Panc1 (cell line): ENCODE measurements at regions not wholly inside any gene's neighbourhood (a gene's known extent, or its start where the extent isn't known, plus 50 kb on each side); places are given as distances from the start of the nearest gene placed in this dataset.

Source experiments
- ATAC-seq: fragments of 200-7000 bp; cut with Tn5 transposase; 2 replicates; pipeline ENCODE4 v1.9.1; 2020; ENCODE audit warnings: mild to moderate bottlenecking, moderate library complexity
- BruUV-seq: library from RNA; stranded (reverse); fragments of 400-500 nt; replicated peaks from 2 replicates; lab custom pipeline; 2021; lab: Mats Ljungman, UMichigan
- CTCF ChIA-PET: fragments of 300-600 bp; sonication (Branson Sonifier 250); formaldehyde crosslinking; loops from one replicate; lab custom pipeline; 2022; ENCODE audit warnings: antibody characterized with exemption; lab: Charles Lee
- POLR2A ChIA-PET: fragments of 300-600 bp; sonication (Branson Sonifier 250); formaldehyde crosslinking; loops from one replicate; lab custom pipeline; 2022; ENCODE audit warnings: antibody characterized with exemption; lab: Charles Lee
- DNase-seq: peaks from one replicate; pipeline ENCODE4 v3.0.0-alpha.2; 2010; ENCODE audit warnings: low read depth, low spot score
- H3K27ac ChIP-seq: 2 replicates; pipeline ENCODE4 v1.5.1; 2011; ENCODE audit warnings: mild to moderate bottlenecking, low read length, inconsistent platforms
- H3K27me3 ChIP-seq: fragments of 200-500 bp; sonication (Bioruptor generic); 2 replicates; pipeline ENCODE4 v1.6.0; 2014; ENCODE audit warnings: low read length, inconsistent platforms; ENCODE audit not compliant: control insufficient read depth, insufficient read depth
- H3K36me3 ChIP-seq: fragments of 200-500 bp; sonication (Bioruptor generic); 2 replicates; pipeline ENCODE4 v1.5.1; 2014; ENCODE audit warnings: inconsistent platforms, mild to moderate bottlenecking, low read length, moderate library complexity; ENCODE audit not compliant: control insufficient read depth, insufficient read depth
- H3K4me1 ChIP-seq: 2 replicates; pipeline ENCODE4 v1.5.1; 2011; ENCODE audit warnings: inconsistent platforms, mild to moderate bottlenecking, low read length, moderate library complexity; ENCODE audit not compliant: control insufficient read depth, insufficient read depth
- H3K4me3 ChIP-seq, 2 experiments: 2 replicates each; pipeline ENCODE4 v1.5.1; 2011 to 2012; ENCODE audit warnings: low read depth in 2 of 2, low read length in 2 of 2, mild to moderate bottlenecking in 2 of 2, inconsistent platforms in 1 of 2, moderate library complexity in 1 of 2
- H3K9me3 ChIP-seq: fragments of 200-500 bp; sonication (Bioruptor generic); 2 replicates; pipeline ENCODE4 v1.5.1; 2014; ENCODE audit warnings: low read depth, mild to moderate bottlenecking, inconsistent platforms, low read length, moderate library complexity; ENCODE audit not compliant: control insufficient read depth, insufficient read depth
- POLR2AphosphoS5 ChIP-seq: IDR thresholded peaks from 2 replicates; pipeline ENCODE4 v1.6.1; 2012; ENCODE audit warnings: mild to moderate bottlenecking, low read depth, low read length, moderate library complexity
- REST ChIP-seq, 2 experiments: IDR thresholded peaks; 2 replicates each; pipeline ENCODE4 v1.6.1; 2011 to 2012; ENCODE audit warnings: low read depth in 2 of 2, control low read depth in 1 of 2, low read length in 1 of 2, mild to moderate bottlenecking in 1 of 2, moderate library complexity in 1 of 2; ENCODE audit not compliant: insufficient read depth in 1 of 2
- SIN3A ChIP-seq: IDR thresholded peaks from 2 replicates; pipeline ENCODE4 v1.6.1; 2012; ENCODE audit warnings: low read depth, mild to moderate bottlenecking, low read length, moderate library complexity, borderline replicate concordance; ENCODE audit not compliant: insufficient read depth
- TCF7L2 ChIP-seq: IDR thresholded peaks from 2 replicates; pipeline ENCODE4 v1.6.1; 2011; ENCODE audit warnings: mild to moderate bottlenecking, low read depth, low read length, inconsistent platforms
- in situ Hi-C: cut with HindIII; loops from 2 replicates; pipeline ENCODE4 v1.10.0; 2016; ENCODE audit warnings: low sequenced_read_pairs, low pct_unique_long_range_greater_than_20kb
- intact Hi-C: fragments of 100-400 bp; cut with micrococcal nuclease; formaldehyde crosslinking; loops from one replicate; pipeline ENCODE4 v1.10.0; 2022; ENCODE audit not compliant: unreplicated experiment
- TF ChIP-seq, protein P1 (sequence below): fragments of 450-650 bp; IDR thresholded peaks from 2 replicates; pipeline ENCODE4 v1.5.1; 2017; ENCODE audit warnings: mild to moderate bottlenecking

DNA sequence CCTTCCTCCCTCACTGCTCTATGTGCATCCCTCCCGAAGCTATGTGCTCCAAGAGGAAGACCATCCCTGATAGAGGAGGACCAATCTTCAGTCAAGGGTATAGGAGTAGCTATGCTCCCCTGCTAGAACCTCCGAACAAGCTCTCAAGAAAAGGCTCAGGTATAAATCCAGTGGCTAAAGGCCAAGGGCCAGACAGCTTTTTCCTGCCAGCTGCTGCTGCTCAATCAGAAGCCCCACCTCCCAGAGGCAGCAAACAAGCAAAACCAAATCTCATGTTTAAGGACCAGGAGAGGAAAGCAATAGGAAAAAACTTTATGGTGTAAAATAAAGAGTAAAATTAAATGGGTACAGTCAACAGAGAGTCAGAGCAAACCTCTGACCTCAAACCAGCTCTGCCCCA lies 187.2 kb downstream of the FGFR2 start:
- TF ChIP-seq, protein P1, sequence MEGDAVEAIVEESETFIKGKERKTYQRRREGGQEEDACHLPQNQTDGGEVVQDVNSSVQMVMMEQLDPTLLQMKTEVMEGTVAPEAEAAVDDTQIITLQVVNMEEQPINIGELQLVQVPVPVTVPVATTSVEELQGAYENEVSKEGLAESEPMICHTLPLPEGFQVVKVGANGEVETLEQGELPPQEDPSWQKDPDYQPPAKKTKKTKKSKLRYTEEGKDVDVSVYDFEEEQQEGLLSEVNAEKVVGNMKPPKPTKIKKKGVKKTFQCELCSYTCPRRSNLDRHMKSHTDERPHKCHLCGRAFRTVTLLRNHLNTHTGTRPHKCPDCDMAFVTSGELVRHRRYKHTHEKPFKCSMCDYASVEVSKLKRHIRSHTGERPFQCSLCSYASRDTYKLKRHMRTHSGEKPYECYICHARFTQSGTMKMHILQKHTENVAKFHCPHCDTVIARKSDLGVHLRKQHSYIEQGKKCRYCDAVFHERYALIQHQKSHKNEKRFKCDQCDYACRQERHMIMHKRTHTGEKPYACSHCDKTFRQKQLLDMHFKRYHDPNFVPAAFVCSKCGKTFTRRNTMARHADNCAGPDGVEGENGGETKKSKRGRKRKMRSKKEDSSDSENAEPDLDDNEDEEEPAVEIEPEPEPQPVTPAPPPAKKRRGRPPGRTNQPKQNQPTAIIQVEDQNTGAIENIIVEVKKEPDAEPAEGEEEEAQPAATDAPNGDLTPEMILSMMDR: no peak
- no peak for TF ChIP-seq TCF7L2
- H3K9me3 ChIP-seq: no peaks in the 10 kb centered on the region
- intact Hi-C loops (no loop called here), in situ Hi-C loops (no loop called here)
- BruUV-seq: no TSS peak
- CTCF ChIA-PET: no interaction called here
- H3K36me3 ChIP-seq: no peaks in the 10 kb centered on the region
- H3K27ac ChIP-seq: no peak overlapping the region
- POLR2A ChIA-PET: no interaction called here
- H3K27me3 ChIP-seq: no peaks in the 10 kb centered on the region
- ATAC-seq (no peak), DNase-seq (no peak)
- H3K4me3 ChIP-seq: no peak overlapping the region
- H3K4me1 ChIP-seq: no peaks in the 10 kb centered on the region

DNA sequence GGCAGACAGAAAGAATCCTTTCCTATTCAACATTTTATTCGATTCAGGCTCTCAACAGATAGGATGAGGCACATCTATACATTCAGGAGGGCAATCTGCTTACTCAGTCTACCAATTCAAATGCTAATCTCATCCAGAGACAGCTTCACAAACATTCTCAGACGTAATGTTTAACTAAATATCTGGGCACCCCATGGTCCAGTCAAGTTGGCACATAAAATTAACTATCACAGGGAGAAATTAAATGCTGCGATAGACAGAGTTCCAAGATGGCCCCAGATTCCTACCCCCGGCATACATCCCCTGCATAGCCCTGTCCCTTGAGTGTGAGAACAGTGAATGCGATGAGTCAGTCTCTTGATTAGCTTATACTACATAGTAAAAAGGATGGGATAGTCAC lies 184.3 kb downstream of the FGFR2 start:
- no peaks in the 10 kb centered on the region for H3K27me3 ChIP-seq
- H3K36me3 ChIP-seq: no peaks in the 10 kb centered on the region
- POLR2A ChIA-PET: no interaction called here
- intact Hi-C loops: no loop called here
- CTCF ChIA-PET: no interaction called here
- H3K9me3 ChIP-seq: no peaks in the 10 kb centered on the region
- TF ChIP-seq, protein P1: no peak
- TF ChIP-seq TCF7L2 (no peak), SIN3A (no peak), POLR2AphosphoS5 (no peak), REST (IDR thresholded peaks at IDR 0.05; ENCODE audit: insufficient read depth in 1 of 2, low read depth in 2 of 2, low read length in 1 of 2) (no peak)
- no peak overlapping the region for H3K4me3 ChIP-seq
- no peak overlapping the region for H3K27ac ChIP-seq
- ATAC-seq: no peak
- DNase-seq: no peak
- in situ Hi-C loops: no loop called here
- H3K4me1 ChIP-seq: no peaks in the 10 kb centered on the region
- no TSS peak for BruUV-seq
